Ectodermal cell (in vitro differentiated cells): ENCODE measurements at regions not wholly inside any gene's neighbourhood (a gene's known extent, or its start where the extent isn't known, plus 50 kb on each side); places are given as distances from the start of the nearest gene placed in this dataset.

Source experiments
- H3K27ac ChIP-seq: 2 replicates; pipeline ENCODE4 v1.7.0; 2013; ENCODE audit warnings: mild to moderate bottlenecking, low read depth, low read length; ENCODE audit not compliant: insufficient read depth, poor library complexity, severe bottlenecking
- H3K27me3 ChIP-seq: 2 replicates; pipeline ENCODE4 v1.7.0; 2013; ENCODE audit warnings: mild to moderate bottlenecking, low read length; ENCODE audit not compliant: insufficient read depth, control insufficient read depth, poor library complexity, severe bottlenecking
- H3K36me3 ChIP-seq: one replicate; pipeline ENCODE4 v1.7.0; 2013; ENCODE audit warnings: low read length; ENCODE audit not compliant: control insufficient read depth, insufficient read depth
- H3K4me1 ChIP-seq: one replicate; pipeline ENCODE4 v1.7.0; 2013; ENCODE audit warnings: low read length; ENCODE audit not compliant: control insufficient read depth, insufficient read depth
- H3K4me3 ChIP-seq: 2 replicates; pipeline ENCODE4 v1.7.0; 2013; ENCODE audit warnings: low read depth, low read length, control low read depth; ENCODE audit not compliant: insufficient read depth
- H3K9me3 ChIP-seq: 2 replicates; pipeline ENCODE4 v1.7.0; 2013; ENCODE audit warnings: mild to moderate bottlenecking, low read length, moderate library complexity; ENCODE audit not compliant: control insufficient read depth
- WGBS, 2 experiments: methylation state at CpG; one replicate each; pipeline ENCODE4 v1.1.7; 2013; ENCODE audit warnings: missing lambda C conversion rate in 2 of 2; 5-methylcytosine and 5-hydroxymethylcytosine counted together

- Histone ChIP-seq H3K27ac (no peak overlapping the region), H3K9me3 (no peaks in the 10 kb centered on the region), H3K36me3 (no peaks in the 10 kb centered on the region), H3K27me3 (no peaks in the 10 kb centered on the region), H3K4me3 (no peak overlapping the region), H3K4me1 (no peaks in the 10 kb centered on the region)
- 88 to 89% methylated on average over 3 of the region's 3 CpGs for WGBS, 2 experiments
Observed at GRCh38 chr5:28066856-28067255, 1028.5 kb upstream of the CDH9 start.

DNA sequence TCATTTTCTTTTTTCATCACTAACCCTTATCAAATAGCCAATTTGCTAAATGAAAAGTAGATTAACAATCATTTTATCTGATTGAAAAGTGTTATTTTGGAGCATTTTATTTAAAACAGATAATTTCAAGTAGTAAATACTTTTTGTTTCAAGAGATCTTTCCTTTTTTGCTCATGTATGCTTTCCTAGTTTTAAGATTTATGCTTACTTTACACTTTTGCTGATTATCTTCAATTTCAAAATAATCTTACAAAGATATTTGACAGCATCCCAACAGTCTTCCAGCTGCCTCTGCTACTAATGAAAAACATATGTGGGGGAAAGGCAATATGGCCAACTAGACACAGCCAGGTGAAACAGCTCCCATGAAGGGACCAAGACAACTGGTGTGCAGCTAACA is 1027.3 kb upstream of the CDH9 start:
- H3K36me3 ChIP-seq = no peaks in the 10 kb centered on the region
- no peak overlapping the region for H3K27ac ChIP-seq
- H3K4me1 ChIP-seq = no peaks in the 10 kb centered on the region
- H3K4me3 ChIP-seq = no peak overlapping the region
- no peaks in the 10 kb centered on the region for H3K27me3 ChIP-seq
- no peaks in the 10 kb centered on the region for H3K9me3 ChIP-seq

- Histone ChIP-seq H3K27me3 (no peaks in the 10 kb centered on the region), H3K27ac (no peak overlapping the region), H3K36me3 (no peaks in the 10 kb centered on the region), H3K9me3 (no peaks in the 10 kb centered on the region), H3K4me1 (no peaks in the 10 kb centered on the region), H3K4me3 (no peak overlapping the region)
- no CpG with 5 or more reads among the region's 1 CpG for WGBS, 2 experiments
Observed at GRCh38 chr5:28046596-28046995, 1008.2 kb upstream of the CDH9 start.

GRCh38 chr5:28027851-28028250 is 989.5 kb upstream of the CDH9 start:
- WGBS, 2 experiments = 88 to 100% methylated on average over 1 of the region's 1 CpG
- no peaks in the 10 kb centered on the region for H3K36me3 ChIP-seq
- no peaks in the 10 kb centered on the region for H3K27me3 ChIP-seq
- no peak overlapping the region for H3K27ac ChIP-seq
- no peaks in the 10 kb centered on the region for H3K9me3 ChIP-seq
- no peak overlapping the region for H3K4me3 ChIP-seq
- H3K4me1 ChIP-seq = no peaks in the 10 kb centered on the region

- no peaks in the 10 kb centered on the region for H3K9me3 ChIP-seq
- no peak overlapping the region for H3K4me3 ChIP-seq
- no peaks in the 10 kb centered on the region for H3K4me1 ChIP-seq
- H3K27me3 ChIP-seq = no peaks in the 10 kb centered on the region
- no peak overlapping the region for H3K27ac ChIP-seq
- WGBS, 2 experiments = 86 to 94% methylated on average over 1 of the region's 1 CpG
- H3K36me3 ChIP-seq = no peaks in the 10 kb centered on the region
Observed at GRCh38 chr5:28017178-28017577, 978.8 kb upstream of the CDH9 start.

DNA sequence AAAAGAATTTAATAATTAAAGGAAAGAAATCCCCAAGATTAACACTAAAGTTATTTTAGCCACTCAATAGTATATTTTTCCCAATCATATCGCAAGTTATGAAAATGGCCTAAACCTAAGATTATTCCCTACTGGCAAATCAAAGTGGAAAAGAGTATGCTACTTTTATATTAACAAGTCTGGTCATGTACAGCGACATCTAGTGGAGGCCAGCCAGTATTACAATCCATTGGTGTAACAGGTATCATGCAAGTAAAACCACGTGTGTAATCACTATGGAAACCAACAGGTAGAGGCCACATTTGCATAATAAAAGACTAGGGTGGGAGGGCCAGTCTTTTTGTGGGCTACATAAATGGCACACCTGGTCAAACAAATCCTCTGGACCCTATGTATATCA is 976.4 kb upstream of the CDH9 start:
- Histone ChIP-seq H3K4me3 (no peak overlapping the region), H3K4me1 (no peaks in the 10 kb centered on the region), H3K36me3 (no peaks in the 10 kb centered on the region), H3K27me3 (no peaks in the 10 kb centered on the region), H3K9me3 (no peaks in the 10 kb centered on the region), H3K27ac (no peak overlapping the region)
- 75 to 81% methylated on average over 3 of the region's 3 CpGs for WGBS, 2 experiments

DNA sequence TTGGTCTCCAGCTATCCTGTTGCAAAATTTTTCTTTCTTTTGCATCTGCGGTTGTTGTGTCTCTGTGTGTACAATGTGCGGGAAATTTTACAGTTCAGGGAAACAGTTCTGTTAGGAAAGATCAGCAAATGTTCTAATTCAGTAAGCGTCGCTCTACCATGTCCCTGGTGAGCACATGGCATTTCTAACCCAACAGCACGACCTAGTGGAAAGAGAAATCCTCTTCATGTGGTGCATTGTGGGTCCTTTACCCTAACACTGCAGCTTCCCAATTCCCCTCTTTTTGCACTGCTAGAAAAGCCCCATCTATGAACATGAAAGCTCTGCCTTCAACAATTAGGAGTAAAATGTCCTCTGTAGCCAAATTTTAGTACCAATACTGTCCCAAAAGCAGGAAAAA is 974.2 kb upstream of the CDH9 start:
- Histone ChIP-seq H3K4me1 (no peaks in the 10 kb centered on the region), H3K9me3 (no peaks in the 10 kb centered on the region)
- 88 to 94% methylated on average over 5 of the region's 5 CpGs for WGBS, 2 experiments

DNA sequence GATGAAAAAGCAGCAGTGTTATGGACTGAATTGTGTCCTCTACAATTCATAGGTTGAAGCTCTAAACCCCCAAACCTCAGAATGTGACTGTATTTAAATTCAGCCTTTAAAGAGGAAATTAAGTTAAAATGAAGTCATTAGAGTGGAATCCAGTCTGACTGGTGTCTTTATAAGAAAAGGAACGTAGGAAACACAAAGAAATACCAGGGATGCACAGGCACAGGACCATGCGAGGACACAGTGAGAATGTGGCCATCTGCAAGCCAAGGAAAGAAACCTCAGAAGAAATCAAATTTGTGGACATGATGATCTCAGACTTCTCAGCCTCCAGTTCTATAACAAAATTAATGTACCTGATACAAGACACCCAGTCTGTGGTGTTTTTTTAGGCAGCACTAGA is 971.2 kb upstream of the CDH9 start:
- no peaks in the 10 kb centered on the region for H3K9me3 ChIP-seq
- H3K27ac ChIP-seq = no peak overlapping the region
- H3K4me3 ChIP-seq = no peak overlapping the region
- no peaks in the 10 kb centered on the region for H3K36me3 ChIP-seq
- no peaks in the 10 kb centered on the region for H3K27me3 ChIP-seq
- WGBS, 2 experiments = 86 to 92% methylated on average over 2 of the region's 2 CpGs
- H3K4me1 ChIP-seq = no peaks in the 10 kb centered on the region

More for the DNA sequence above, 974.2 kb upstream of the CDH9 start:
- Histone ChIP-seq H3K4me3 (no peak overlapping the region), H3K27me3 (no peaks in the 10 kb centered on the region), H3K36me3 (no peaks in the 10 kb centered on the region), H3K27ac (no peak overlapping the region)

GRCh38 chr5:27996665-27997064 is 958.3 kb upstream of the CDH9 start:
- Histone ChIP-seq H3K36me3 (no peaks in the 10 kb centered on the region), H3K27ac (no peak overlapping the region), H3K9me3 (no peaks in the 10 kb centered on the region), H3K4me1 (no peaks in the 10 kb centered on the region), H3K27me3 (no peaks in the 10 kb centered on the region), H3K4me3 (no peak overlapping the region)
- WGBS, 2 experiments = 0% methylated on average over 1 of the region's 1 CpG

DNA sequence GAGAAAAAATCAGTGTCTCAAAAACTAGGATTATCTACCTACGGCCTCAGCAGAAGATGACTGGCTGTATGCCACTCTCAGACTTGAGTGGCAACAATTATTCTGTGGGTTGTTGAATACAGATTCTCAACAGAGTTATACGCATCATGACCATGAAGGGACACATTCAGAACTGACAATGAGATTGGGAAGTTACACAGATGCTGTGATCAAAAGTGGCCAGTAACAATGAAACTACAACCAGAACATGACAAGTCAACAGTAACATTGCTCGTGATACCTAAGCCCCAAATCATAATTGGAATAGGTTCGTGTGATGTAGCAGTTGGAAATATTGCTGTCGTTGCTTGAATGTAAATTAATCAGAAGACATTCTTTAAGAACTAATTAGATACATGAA is 957.5 kb upstream of the CDH9 start:
- Histone ChIP-seq H3K36me3 (no peaks in the 10 kb centered on the region), H3K27ac (no peak overlapping the region), H3K9me3 (no peaks in the 10 kb centered on the region), H3K4me1 (no peaks in the 10 kb centered on the region), H3K27me3 (no peaks in the 10 kb centered on the region), H3K4me3 (no peak overlapping the region)
- WGBS, 2 experiments = 78 to 94% methylated on average over 4 to 5 of the region's 5 CpGs

DNA sequence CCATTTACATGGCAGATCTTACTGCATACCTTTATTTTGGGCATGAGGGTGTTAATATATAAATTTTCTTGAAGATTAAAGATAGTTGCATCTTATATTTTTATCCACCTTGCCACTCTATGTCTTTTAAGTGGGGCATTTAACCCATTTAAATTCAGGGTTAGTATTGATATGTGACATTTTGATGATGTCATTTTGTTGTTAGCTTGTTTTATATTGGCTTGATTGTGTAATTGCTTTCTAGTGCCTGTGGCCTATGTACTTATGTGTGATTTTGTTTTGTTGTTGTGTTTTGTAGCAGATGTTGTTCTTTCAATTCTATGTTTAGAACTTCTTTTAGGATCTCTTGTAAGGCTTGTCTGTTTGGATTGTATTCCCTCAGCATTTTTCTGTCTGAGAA is 939.9 kb upstream of the CDH9 start:
- no peaks in the 10 kb centered on the region for H3K27me3 ChIP-seq
- no peaks in the 10 kb centered on the region for H3K4me1 ChIP-seq
- H3K27ac ChIP-seq = no peak overlapping the region
- H3K9me3 ChIP-seq = no peaks in the 10 kb centered on the region
- no peaks in the 10 kb centered on the region for H3K36me3 ChIP-seq
- H3K4me3 ChIP-seq = no peak overlapping the region
